Activated CD4-positive, alpha-beta T cell treated with anti-CD3 and anti-CD28 coated beads for 4 hours (primary cell): ENCODE measurements at regions not wholly inside any gene's neighbourhood (a gene's known extent, or its start where the extent isn't known, plus 50 kb on each side); places are given as distances from the start of the nearest gene placed in this dataset.

Experiments used
- DNase-seq, 2 donors: peaks; one replicate each; pipeline ENCODE4 v3.0.0-alpha.2; 2020

DNA sequence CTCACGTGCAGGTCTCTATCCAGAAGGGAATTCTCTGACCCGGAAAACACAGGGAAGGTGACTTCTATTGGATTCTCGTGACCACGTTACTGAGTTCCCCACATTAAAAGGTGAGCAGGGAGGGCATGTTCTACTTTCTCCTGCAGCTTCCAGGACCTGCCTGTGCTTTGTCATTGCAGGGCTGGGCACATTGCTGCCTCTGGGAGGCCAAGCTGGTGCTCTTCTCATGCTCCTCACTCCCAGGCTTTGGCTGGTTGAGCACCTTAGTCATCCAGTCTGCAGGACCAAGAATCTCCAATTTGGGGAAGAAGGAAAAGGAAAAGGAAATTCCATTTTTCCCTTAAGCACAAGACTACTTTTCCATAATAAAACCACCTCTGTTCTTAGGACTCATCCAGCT, 86.5 kb upstream of the TMEM72 start:
- DNase-seq: no peak

DNA sequence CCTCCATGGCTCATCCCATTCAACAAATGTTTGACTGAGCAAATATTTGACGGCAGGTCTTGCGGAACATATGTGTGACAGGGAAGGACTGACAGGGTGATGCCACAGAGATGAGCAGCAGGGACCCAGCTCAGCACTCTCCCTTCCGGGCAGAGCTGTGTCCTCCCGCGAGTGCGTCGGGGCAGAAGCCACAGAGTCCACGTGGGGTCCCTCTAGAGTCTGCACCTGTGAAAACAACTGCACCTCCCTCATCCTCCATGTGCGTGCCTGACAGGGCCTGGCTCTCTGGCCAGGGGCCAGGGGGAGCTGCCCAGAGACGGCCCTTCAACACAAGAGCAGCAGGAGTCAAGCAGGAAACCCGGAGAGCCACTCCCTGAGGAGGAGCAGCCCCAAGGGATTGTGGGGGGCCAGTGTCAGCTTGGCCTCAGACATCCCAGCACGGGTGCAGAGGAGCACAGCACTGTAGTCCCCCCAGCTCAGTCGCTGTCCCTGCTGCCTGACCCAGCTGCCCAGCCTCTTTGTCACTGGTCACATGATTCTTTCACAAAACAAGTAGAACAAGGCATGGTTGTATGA, 83.6 kb upstream of the TMEM72 start:
- DNase-seq: no peak

DNA sequence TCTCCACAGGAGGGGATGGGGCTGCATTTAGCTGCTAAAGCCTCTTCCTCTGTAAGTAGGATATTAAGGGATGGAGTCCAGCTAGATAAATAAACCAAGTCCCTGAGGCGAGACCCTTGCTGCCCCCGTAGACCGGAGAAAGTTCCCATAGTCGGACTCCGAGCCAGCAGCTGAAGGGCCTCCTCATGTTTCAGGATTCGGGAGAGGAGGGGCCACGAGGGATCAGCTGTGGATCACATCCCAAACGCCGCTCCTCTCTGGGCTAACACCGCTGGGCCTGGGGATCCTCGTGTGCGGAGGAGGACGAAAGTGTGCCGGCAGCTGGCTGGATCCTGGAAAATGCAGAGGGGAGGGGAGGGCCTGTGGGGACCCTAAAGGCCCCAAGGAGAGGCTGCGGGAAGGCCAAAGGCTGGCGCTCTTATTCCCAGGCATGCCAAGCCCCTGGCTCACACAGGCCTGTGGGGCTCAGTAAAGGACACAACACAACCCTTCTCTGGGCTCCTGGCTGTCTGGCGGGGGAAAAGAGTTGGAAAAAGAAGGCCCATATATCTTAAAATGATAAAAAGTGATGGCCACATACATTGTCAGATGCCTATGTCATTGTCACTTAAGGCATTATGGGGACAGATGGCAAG, 82.5 kb upstream of the TMEM72 start:
- no peak for DNase-seq

DNA sequence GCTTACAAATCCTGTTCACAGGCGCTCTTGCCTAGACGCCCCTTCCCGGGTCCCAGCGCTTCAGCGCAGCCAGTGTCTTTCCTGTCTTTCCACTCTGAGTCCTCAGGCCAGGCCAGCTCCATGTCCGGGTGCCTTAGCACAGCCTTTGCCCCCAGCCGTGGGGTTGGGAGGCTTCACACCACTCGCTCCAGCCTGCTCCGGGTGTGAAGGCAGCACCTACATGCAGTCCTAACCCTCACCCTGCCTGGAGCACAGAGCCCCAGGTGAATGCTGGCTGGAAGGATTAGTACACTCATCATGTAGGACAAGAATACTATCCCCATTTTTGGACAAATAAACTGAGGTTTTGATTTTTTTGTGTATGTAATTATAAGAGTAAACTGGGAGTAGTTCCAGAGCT, 81.7 kb upstream of the TMEM72 start:
- DNase-seq: no peak

DNA sequence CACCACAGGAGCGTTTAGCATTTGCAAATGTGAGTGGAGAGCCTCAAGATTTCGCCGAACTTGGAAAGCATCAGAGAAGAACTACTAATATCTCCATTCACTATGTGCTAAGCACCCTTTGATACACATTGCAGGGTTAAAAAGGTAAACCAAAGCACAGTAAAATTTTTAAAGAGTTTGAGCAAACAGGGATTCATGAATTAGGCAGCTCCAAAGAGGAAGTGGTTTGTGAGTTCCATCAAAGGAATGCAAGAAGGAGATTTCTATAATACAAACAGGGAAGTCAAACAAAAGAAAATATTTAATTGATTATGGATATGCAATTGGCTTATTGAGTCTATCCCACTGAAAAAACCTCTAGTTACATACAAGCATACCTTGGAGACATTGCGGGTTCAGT, 81.1 kb upstream of the TMEM72 start:
- no peak for DNase-seq

DNA sequence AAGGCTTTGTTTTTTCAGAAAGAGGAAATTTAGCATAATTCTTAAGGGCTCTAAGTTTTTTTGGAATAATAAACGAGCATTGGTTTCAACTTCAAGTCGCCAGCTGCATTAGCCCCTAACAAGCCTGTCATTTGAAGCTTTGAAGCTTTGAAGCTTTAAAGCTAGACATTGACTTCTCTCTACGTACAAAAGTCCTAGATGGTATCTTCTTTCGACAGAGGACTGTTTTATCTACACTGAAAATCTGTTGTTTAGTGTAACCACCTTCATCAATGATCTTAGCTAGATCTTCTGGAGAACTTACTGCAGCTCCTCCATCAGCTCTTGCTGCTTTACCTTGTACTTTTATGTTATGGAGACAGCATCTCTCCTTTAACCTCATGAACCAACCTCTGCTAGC, 79.6 kb upstream of the TMEM72 start:
- DNase-seq: no peak

DNA sequence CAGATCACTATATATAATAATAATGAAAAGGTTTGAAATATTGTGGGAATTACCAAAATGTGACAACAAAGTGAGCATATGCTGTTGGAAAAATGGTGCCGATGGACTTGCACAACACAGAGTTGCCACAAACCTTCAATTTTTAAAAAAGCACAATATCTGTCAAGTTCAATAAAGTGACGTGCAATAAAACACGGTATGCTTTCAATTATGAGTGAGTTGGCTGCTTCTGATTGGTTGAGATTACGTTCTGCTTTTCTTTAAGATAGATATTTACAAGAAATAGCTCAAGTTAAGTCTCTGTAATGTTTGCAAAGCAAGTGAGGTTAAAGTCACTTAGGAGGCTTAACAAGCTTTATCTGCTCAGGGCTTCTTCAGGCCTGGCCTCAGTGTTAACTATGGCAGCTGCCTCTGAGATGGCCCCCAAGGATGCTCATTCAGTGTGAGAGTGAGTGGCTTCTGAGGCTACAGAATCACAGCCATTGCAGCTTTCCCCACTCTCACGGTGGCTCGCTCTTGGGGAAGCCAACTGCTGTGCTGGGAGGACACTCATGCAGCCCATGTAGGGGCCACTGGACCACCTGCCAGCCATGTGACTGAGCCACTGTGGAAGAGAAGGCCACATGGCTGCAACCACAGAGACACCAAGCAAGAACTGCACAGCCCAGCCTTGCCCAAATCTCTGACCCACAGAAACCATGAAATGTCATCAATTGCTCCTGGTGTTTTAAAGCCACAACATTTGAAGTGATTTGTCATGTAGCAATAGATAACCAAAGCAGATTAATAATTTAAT, 78.3 kb upstream of the TMEM72 start:
- no peak for DNase-seq

DNA sequence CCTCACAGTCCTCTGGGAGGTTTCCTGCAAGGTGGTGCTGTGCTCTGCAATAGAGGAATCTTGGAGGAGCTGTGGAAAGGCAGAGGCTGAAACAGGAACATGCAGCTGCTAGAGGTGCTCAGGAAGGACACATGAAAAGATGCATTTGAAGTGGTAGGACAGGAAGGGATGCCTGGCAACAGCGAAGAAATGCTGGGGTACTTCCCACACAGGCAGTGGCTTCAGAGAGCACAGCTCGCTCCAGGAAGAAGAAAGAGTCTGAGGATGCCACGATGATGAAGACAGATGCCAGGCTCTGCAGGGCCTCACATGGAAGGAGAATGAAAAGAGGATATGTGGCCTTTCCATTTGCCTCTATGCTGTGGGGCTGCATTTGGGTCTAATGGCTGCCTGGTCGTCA, 77.0 kb upstream of the TMEM72 start:
- no peak for DNase-seq

DNA sequence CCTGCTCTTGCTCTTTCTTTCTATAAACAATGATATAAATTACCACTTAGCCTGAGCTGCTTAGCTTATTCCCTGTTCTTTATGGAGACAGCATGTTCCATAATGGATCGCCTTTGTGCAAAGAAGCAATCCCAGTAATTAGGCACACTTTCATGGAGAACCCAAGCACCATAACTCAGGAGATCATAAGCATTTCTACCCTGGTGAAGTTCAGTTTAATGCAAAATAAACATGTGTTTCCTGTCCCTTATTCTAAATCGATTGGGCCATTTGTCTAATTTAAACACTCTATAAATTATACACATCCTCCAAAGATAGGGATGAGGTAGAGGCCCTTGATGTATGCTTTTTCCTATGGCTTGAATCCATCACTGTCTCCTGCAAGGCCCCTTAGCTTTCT, 75.8 kb upstream of the TMEM72 start:
- DNase-seq: no peak

DNA sequence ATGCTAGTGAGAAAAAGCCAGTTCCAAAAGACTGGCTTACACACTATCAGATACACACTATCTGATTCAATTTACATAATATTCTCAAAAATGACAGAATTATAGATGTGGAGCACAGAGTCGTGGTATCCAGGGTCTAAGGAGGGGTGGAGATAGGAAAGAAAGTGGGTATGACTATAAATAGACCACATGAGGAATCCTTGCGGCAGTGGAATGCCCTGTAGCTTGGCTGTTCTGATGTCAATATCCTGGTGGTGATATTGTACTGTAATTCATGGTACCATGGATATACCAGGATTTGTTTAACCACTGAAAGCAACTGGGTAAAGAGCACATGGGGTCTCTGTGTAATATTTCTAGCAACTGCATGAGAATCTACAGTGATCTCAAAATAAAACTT, 67.7 kb upstream of the TMEM72 start:
- DNase-seq: no peak

DNA sequence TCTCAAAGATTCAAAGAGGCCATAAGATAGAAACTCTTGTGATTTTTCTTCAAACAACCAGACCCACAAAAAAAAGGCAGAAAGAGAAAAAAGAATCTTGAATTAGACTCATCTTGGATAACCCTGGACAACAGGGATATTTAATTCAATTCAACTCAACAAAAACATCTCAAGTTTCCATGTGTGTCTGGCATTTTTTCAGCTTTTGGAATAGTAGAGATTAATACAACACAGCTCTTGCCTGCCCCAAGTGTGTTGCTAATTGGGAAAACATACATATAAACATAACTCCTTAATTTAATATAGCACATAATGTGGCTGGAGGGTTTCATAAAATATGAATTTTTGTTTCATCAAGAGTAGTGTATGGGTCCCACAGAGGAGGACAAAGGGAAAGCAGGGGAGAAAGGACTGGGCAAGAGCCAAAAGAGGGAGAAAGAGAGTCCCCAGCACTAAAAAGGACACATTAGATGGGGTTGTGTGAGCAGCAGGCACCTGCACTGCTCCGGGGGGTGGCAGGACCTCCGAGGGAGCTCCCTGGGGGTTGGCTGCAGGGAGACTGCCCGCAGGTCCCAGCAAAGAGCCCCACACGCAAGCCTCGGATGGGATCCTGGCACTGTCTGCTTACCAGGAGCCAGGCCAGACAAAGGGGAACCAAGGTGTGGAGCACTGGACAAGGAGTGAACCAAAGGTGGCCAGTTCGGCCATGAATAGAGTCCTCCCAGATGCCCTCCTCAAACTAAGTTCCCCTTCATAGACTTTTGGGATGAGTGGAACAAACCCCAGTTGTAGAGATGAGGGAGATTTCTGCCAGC, 65.6 kb upstream of the TMEM72 start:
- DNase-seq: no peak

DNA sequence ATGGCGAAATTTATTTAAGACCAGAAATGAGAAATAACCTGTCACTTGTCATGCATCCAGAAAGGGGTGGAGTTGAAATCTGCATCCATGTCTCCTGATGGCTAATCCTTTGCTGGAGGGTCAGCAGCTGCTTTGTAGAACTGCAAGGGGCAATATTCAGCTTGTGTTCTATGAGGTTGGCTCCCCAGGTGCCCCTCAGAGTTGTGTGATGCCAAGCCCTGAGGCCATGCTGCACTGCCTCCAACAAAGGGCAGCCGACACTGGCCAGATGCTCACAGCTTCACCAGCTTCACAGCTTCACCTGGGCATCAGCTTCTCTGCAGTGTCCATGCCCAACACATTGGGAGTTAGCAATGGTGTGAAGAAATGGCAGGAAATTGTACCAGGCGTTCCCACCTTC, 64.0 kb upstream of the TMEM72 start:
- DNase-seq: no peak

DNA sequence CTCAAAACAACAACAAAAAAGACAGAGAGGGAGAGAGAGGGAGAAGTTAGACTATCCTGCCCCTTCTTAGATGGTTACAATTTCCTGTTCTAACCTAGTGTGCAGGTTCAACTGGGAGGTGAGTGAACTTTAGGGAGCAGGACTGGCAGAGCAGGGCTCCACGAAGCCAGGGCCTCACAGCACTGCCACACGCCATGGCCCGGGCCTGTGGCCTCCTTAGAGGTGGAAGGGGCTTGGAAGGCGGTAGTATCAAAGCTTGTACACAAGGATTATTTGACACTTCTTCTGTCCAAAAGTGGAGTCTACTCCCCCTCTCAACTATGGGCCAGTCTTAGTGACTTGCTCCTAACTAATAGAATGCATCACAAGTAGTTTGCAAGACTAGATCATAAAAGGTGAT, 62.9 kb upstream of the TMEM72 start:
- DNase-seq: no peak

DNA sequence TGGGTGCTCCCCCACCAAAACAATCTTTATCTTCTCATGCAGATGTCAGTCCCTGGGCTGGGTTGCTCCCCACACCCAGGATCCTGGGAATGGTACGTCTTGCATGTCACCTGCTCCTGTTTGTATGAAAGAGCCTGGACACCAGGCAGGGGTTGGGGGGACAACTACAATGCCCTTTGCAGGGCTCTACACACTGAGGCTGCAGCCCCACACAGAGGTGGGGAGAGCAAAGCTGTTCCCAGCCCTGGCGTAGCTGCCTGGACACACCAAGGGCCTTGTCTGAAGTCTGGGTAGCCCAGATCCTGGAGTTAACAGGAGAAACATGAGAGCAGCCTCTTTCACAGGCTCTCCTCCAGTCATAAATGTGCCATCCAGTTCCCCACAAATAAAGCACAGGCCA, 61.2 kb upstream of the TMEM72 start:
- DNase-seq: no peak

DNA sequence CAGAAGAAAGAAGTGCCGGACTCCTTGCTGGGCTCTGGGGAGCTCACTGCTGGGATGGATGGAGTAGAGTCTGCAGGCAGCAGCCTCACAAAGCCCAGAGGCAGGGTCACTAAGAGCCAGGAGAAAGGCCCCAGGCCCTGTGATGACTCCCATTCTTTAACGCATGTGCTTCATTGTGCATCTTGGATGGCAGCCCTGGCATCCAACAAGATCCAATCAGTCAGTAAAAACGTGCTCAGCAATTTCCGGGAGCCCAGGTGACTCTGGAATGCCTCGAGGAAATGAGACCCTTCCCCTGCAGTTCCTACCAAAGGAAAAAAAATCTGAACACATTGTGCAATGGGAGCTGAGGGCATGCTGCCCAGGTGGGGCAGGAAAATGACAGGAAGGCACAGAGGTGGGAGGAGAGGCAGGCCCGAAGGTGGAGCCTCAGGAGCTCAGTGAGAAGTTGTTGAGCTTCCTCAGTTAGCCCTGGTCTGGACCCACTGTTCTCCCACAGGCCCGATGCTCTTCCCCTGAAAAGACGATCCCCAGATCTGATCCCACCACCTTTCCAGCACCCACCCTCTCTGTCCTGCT, 60.7 kb upstream of the TMEM72 start:
- no peak for DNase-seq

DNA sequence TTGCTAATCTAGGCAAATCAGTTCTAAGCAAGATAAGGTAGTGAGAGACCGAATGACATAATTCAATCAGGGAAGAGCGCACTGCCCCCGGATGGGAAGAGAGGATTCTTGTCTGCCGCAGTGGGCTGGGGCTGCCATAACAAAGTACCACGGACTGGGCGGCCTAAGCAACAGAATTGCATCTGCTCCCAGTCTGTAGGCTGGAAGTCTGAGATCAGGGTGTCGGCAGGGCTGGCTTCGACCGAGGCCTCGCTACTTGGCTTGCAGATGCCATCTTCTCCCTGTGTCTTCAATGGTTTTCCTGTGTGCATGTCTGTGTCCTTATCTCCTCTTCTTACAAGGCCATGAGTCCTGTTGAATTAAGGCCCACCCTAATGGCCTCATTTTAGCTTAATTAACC, 59.7 kb upstream of the TMEM72 start:
- no peak for DNase-seq

DNA sequence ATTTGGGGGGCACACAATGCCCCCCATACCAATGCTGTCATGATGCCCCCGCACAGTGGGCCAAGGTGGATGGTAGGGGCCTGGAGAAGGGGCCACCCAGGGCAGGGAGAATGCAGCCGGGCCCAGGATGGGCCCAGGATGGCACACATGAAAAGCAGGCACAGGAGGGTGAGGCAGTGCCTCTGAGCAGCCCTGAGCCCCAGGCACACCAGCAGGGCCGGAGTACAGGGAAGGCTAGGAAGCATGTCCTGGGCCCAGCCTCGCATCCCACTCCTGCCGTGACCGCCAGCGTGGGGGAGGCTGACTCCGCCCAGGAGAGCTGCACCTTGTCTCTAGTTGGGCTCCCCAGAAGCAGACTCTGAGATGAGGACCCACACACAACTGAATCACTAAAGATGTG, 59.3 kb upstream of the TMEM72 start:
- DNase-seq: no peak

DNA sequence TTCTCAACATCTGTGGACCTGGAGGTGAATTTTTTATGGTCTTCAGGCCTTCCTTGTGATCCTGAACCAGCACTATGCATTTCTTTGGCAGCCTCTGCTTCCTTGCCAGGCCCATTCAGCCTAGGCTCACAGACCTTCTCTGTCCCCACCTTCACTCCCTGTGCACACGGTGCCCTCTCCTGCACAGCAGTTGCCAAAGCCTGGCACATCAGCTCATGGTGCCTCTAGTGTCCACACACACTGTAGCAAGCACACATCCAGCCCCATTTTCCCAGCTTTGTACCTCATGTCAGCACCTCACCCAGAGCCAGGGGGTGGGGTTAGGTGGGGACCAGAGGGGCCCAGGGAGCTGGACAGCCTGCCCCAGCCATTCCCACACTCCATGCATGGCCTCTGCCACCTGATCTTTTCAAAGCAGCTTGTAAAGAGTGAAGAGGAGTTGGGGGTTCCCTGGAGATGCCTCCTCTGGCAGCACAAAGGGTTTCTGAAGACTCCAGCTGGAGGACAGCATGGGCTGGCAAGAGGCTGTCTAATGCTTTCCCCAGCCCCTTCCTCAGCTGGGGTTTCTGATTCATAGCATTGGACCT, 57.9 kb upstream of the TMEM72 start:
- no peak for DNase-seq

DNA sequence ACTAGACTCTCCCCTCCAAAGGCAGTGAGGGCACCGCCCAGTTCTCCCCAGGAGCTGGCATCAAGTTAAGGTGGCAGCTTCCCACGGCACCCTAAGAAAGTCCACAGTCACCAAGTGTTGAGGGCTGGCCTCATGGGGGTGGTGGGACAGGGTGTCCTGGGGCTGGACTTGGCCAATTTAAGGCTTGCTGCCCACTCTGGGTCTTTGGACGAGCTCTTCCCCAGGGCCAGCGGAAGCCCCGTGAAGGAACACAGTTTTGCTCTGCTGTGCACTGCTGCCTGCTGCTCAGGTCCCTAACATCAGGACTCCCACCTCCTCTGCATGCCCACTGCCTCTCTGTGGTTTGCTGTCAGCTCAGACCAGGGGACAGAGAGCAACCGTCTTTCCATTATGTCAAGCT, 57.3 kb upstream of the TMEM72 start:
- DNase-seq: no peak

DNA sequence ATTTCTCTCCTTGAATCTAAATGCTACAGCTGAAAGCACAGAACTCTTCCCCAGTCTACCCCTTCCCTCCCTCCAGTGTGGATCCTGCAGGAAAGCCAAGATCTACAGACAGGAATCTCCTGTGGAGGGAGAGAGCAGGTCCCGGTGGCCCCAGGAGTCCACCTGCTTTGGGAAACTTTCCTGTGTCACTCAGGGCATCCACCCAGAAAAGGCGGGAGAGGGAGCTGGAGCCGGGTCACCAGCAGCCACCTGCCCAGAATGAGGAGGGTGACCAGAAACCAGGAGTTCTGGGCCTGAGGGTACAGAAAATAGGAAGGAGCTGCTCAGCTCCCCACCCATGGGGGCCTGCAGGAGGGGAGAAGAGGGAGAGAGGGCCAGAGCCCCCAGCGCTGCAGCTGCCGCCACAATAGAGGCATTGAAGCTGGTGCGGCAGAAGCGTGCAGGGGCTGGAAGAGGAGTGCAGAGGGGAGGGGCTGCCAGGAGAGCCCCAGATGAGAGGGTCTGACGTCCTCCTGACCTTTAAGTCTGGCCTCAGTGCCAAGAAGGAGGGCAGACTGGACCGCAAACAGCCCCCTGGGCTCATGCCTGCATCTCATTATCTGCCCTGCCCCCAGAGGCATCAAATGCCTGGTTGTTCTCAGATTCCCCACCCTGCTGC, 56.3 kb upstream of the TMEM72 start:
- DNase-seq: no peak

DNA sequence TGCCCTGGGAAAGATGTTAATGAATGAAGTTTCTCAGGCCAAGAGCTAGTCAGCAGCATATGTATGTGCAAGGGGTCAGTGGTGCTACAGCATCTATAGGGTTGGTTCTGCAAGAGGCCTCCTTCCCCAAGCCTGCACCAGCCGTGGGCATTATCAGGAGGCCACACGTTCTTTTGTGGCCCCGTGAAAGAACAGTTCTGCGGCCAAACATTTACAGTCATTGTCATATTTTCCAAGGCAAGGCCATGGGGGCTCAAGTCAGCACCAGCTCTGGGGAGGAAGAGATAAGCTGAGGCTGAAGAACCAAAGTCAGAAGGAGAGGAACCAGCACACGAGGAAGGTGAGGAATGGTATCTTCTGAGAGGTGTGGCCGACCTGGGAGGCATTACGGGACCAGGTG, 54.4 kb upstream of the TMEM72 start:
- no peak for DNase-seq

DNA sequence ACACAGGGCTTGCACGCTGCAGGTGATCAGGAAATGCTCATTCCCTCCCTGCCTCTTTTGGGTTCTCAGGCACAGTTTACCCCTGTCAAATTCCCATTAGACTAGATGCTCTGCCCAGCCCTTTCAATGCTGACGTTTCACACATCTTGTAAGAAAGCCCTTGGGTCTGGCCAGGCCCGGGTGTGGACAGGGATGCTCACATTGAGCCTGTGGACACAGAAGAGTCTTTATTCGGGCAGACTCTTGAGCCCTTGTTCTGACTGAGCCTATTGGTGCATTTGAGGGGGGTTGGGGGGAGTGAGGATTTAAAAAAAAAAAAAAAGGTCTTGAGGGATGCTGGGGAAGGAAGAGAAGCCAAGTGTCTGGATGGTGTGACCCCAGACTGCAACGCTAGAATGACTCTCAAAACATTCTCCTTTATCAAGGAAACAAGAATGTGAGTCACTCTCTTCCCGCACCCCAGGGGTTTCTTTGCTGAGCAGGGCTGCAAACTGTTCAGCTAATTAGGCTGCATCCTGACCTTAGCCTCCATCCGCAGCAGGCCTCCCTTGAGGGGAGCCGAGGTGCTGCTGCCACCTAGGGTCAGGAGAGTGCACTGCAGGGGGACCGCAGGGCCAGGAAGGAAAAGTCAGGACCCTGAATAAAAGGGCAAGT, 53.6 kb upstream of the TMEM72 start:
- peak; percentile 32 to 53 for DNase-seq
